Transverse colon (tissue), 4 donors: ENCODE measurements at regions not wholly inside any gene's neighbourhood (a gene's known extent, or its start where the extent isn't known, plus 50 kb on each side); places are given as distances from the start of the nearest gene placed in this dataset.

Experiments used
- DNase-seq: peaks from one replicate; pipeline ENCODE4 v3.0.0-alpha.2; 2019
- H3K27ac ChIP-seq, 4 donors: fragments of 200-600 bp; sonication (generic); 2 replicates each; pipeline ENCODE4 v1.5.1; 2016 to 2018; ENCODE audit warnings: inconsistent platforms in 4 of 4
- H3K27me3 ChIP-seq: fragments of 200-600 bp; sonication (generic); 2 replicates; pipeline ENCODE4 v1.5.1; 2017; ENCODE audit warnings: inconsistent platforms
- H3K36me3 ChIP-seq, 4 donors: fragments of 200-600 bp; sonication (generic); 2 replicates each; pipeline ENCODE4 v1.5.1; 2017 to 2019; ENCODE audit warnings: inconsistent platforms in 4 of 4
- H3K4me1 ChIP-seq, 4 donors: fragments of 200-600 bp; sonication (generic); 2 replicates each; pipeline ENCODE4 v1.5.1; 2017 to 2020; ENCODE audit warnings: inconsistent platforms in 4 of 4
- H3K4me3 ChIP-seq, 4 donors: fragments of 200-600 bp; sonication (generic); 1 replicate in 1 of 4; 2 replicates in 3 of 4; pipeline versions ENCODE4 v1.5.1 to v1.6.1; 2017 to 2019; ENCODE audit warnings: inconsistent platforms in 4 of 4
- H3K9me3 ChIP-seq, 2 donors: fragments of 200-600 bp; sonication (generic); 2 replicates each; pipeline ENCODE4 v1.5.1; 2017 to 2019; ENCODE audit warnings: inconsistent platforms in 2 of 2
- CTCF ChIP-seq, 5 experiments: fragments of 200-600 bp in 3 of 5; fragments of 450-650 bp in 2 of 5; sonication (generic) in 3 of 5; IDR thresholded peaks; 1 replicate in 2 of 5; 2 replicates in 3 of 5; pipeline ENCODE4 v1.5.1; 2016 to 2017; ENCODE audit warnings: antibody characterized with exemption in 5 of 5, inconsistent platforms in 3 of 5, mild to moderate bottlenecking in 2 of 5, moderate library complexity in 1 of 5
- EP300 ChIP-seq: sonication (generic); formaldehyde crosslinking; IDR thresholded peaks from one replicate; pipeline ENCODE4 v1.6.1; 2017; ENCODE audit warnings: antibody characterized with exemption, low read depth
- POLR2A ChIP-seq: fragments of 450-650 bp; IDR thresholded peaks from one replicate; pipeline ENCODE4 v1.6.1; 2016; ENCODE audit warnings: antibody characterized with exemption, mild to moderate bottlenecking, moderate library complexity
- POLR2AphosphoS5 ChIP-seq, 3 donors: sonication (generic); formaldehyde crosslinking; IDR thresholded peaks; one replicate each; pipeline ENCODE4 v1.6.1; 2016; ENCODE audit warnings: antibody characterized with exemption in 3 of 3
- WGBS, 2 donors: methylation state at CpG; one replicate each; pipeline ENCODE4 v1.1.5; 2018; ENCODE audit warnings: low coverage in 1 of 2; 5-methylcytosine and 5-hydroxymethylcytosine counted together
- in situ Hi-C, 4 donors: fragments of 200-750 bp; cut with MboI; loops; one replicate each; pipeline versions ENCODE4 v1.15.0 to v1.15.1; 2017; ENCODE audit warnings: low sequenced_read_pairs in 3 of 4, low pct_ligation_motif_present in 1 of 4, low pct_unique_long_range_greater_than_20kb in 1 of 4
- intact Hi-C: fragments of 100-400 bp; cut with DNase I; formaldehyde crosslinking; loops from one replicate; pipeline ENCODE4 v1.15.1; 2023; ENCODE audit warnings: low total_unique reads

GRCh38 chr15:46855388-46855787 is 861.9 kb upstream of the SEMA6D start:
- no peaks in the 10 kb centered on the region for H3K9me3 ChIP-seq
- WGBS, 2 donors, result 50 to 74% methylated on average over 1 of the region's 1 CpG
- in situ Hi-C loops, result no loop called here

DNA sequence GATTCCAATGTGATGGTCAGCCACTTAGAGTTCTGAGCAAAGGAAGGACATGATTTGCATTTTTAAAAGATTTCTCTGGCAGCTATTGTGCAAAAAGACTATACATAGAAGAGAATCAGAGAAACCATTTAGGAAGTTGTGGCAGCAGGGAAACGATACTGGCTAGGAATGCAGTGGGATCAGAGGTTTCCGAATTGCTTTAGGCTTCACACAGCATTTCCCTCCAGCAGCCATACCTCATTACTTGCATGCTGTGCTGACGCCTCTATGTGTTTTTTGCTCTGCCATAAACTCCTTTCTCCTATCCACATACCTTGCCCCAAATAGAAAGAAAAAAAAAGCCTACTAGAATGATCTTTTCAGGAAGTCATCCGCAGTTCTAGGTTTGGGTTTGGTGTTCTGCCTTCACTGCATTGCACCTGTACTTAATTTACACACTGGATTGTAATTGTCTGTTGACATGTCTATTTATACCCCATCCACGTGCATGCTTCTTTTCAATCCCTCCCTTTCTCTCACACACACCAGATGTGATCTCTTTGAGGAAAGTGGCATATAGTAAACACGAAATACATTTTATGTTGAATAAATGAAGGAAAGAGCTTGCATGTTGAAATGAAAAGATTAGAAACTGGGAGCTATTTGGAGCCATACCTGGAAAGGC is 860.3 kb upstream of the SEMA6D start:
- Histone ChIP-seq H3K36me3 (no peaks in the 10 kb centered on the region), H3K9me3 (no peaks in the 10 kb centered on the region), H3K27me3 (no peaks in the 10 kb centered on the region), H3K4me1 (no peaks in the 10 kb centered on the region), H3K27ac (no peak overlapping the region), H3K4me3 (no peak overlapping the region)
- DNase-seq, result no peak
- 60% methylated on average over 6 of the region's 6 CpGs for WGBS, 2 donors
- in situ Hi-C loops, result no loop called here
- TF ChIP-seq POLR2A, result no peak
- no peak for TF ChIP-seq EP300
- no peak for TF ChIP-seq POLR2AphosphoS5 (IDR thresholded peaks at IDR 0.05)
- intact Hi-C loops, result no loop called here

More at GRCh38 chr15:46855388-46855787, 861.9 kb upstream of the SEMA6D start:
- Histone ChIP-seq H3K4me1 (no peaks in the 10 kb centered on the region), H3K27me3 (no peaks in the 10 kb centered on the region), H3K4me3 (no peak overlapping the region), H3K36me3 (no peaks in the 10 kb centered on the region), H3K27ac (no peak overlapping the region)
- intact Hi-C loops, result no loop called here
- TF ChIP-seq EP300 (no peak), POLR2A (no peak), CTCF (IDR thresholded peaks at IDR 0.05) (no peak), POLR2AphosphoS5 (IDR thresholded peaks at IDR 0.05) (no peak)
- no peak for DNase-seq

GRCh38 chr15:46858150-46858549 is 859.2 kb upstream of the SEMA6D start:
- no peak for TF ChIP-seq POLR2A
- no peak for TF ChIP-seq CTCF (IDR thresholded peaks at IDR 0.05)
- TF ChIP-seq EP300, result no peak
- no peak for TF ChIP-seq POLR2AphosphoS5 (IDR thresholded peaks at IDR 0.05)

DNA sequence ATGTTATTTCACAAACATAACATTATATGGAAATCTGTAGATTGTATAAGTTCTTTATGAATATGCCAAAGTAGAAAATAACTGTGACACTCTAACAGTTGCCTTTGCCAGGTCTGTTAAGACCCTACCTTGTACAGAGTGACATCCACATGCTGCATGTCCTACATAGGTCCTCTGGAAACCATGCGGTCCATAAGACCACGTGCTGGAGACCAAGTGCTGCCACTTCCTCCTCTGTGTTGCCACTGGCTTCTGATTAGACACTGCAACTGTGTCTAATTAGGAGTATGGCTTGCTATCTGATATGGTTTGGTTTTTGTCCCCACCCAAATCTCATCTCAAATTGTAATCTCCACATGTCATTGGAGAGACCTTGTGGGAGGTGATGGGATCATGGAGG is 855.5 kb upstream of the SEMA6D start:
- Histone ChIP-seq H3K9me3 (no peaks in the 10 kb centered on the region), H3K27me3 (no peaks in the 10 kb centered on the region), H3K4me3 (no peak overlapping the region), H3K27ac (no peak overlapping the region), H3K36me3 (no peaks in the 10 kb centered on the region), H3K4me1 (no peaks in the 10 kb centered on the region)
- in situ Hi-C loops (no loop called here), intact Hi-C loops (no loop called here)
- TF ChIP-seq POLR2A (no peak), CTCF (IDR thresholded peaks at IDR 0.05) (no peak), POLR2AphosphoS5 (IDR thresholded peaks at IDR 0.05) (no peak), EP300 (no peak)
- no peak for DNase-seq
- 77% methylated on average over 2 of the region's 2 CpGs; no CpG with 5 or more reads in 1 of the 2 donors for WGBS, 2 donors

More at GRCh38 chr15:46858150-46858549, 859.2 kb upstream of the SEMA6D start:
- H3K27me3 ChIP-seq, result no peaks in the 10 kb centered on the region
- in situ Hi-C loops, result no loop called here
- H3K27ac ChIP-seq, result no peak overlapping the region
- H3K4me3 ChIP-seq, result no peak overlapping the region
- intact Hi-C loops, result no loop called here
- H3K4me1 ChIP-seq, result no peaks in the 10 kb centered on the region
- no peaks in the 10 kb centered on the region for H3K9me3 ChIP-seq
- WGBS, 2 donors, result 59 to 66% methylated on average over 3 of the region's 3 CpGs
- H3K36me3 ChIP-seq, result no peaks in the 10 kb centered on the region
- no peak for DNase-seq

DNA sequence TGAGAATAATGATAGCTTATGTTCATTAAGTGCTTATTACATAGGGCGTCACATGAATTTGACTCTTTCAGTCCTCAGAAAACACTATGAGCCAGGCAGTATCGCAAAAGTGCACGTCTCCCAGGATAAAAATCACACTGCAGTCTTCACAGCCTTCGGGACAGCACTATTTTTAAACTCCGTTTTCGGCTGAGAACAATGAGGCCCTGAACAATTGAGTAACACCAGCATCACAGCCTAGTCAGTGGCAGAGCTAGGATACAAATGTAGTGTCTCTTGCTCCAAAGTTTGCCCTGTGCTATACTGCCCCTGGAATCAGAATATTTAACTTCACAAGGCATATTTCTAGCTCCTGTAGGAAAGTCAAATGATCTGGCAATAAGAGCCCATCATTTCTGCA is 852.1 kb upstream of the SEMA6D start:
- WGBS, 2 donors, result 82 to 88% methylated on average over 6 of the region's 6 CpGs
- H3K4me3 ChIP-seq, result no peak overlapping the region
- DNase-seq, result no peak
- no peaks in the 10 kb centered on the region for H3K27me3 ChIP-seq
- H3K4me1 ChIP-seq, result no peaks in the 10 kb centered on the region
- H3K9me3 ChIP-seq, result no peaks in the 10 kb centered on the region
- H3K27ac ChIP-seq, result no peak overlapping the region
- no peaks in the 10 kb centered on the region for H3K36me3 ChIP-seq
- TF ChIP-seq CTCF (IDR thresholded peaks at IDR 0.05) (no peak), POLR2A (no peak), EP300 (no peak), POLR2AphosphoS5 (IDR thresholded peaks at IDR 0.05) (no peak)
- intact Hi-C loops (no loop called here), in situ Hi-C loops (no loop called here)
